ENCODE measurements at regions not wholly inside any gene's neighbourhood (a gene's known extent, or its start where the extent isn't known, plus 50 kb on each side); places are given as distances from the start of the nearest gene placed in this dataset.

DNA sequence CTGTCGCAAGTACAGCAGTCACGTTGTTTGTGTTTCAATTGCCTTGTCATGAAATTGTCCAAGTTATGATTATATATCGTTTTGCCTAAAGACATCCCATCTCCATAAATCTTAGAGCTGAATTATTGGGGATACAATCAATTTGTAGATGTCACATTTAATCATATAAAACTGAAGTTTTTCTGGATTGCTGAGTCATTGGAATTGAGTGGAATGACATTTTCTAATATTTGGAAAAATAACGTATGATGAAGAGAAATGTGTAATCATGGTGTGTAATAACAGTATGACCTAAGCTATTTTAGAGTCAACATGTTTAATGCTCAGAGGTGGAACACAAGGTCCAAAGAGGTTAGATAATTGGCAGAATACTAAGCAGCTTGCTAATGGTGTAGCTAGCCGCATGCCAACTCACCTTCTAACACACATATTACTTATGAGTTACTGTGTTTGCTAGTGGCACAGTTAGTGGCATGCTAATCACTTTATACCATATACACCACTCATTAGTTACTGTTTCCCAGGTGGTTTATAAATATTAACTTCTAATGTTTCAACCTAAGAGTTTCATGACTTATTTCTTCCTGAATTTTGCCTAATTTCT, 473.1 kb upstream of the GRAMD2B start:
- no peak for TF ChIP-seq EGR1 (IDR thresholded peaks at IDR 0.05; ENCODE audit: low read depth in 2 of 2)
- TF ChIP-seq CTCF (IDR thresholded peaks at IDR 0.05; ENCODE audit: low read depth, low read length, missing input control), result no peak
- TF ChIP-seq HNF4A (conservative IDR thresholded peaks at IDR 0.05), result no peak
- no peak for TF ChIP-seq HNF4G (IDR thresholded peaks at IDR 0.05)

Data from liver (tissue), 3 donors.